ENCODE measurements at regions not wholly inside any gene's neighbourhood (a gene's known extent, or its start where the extent isn't known, plus 50 kb on each side); places are given as distances from the start of the nearest gene placed in this dataset.

DNA sequence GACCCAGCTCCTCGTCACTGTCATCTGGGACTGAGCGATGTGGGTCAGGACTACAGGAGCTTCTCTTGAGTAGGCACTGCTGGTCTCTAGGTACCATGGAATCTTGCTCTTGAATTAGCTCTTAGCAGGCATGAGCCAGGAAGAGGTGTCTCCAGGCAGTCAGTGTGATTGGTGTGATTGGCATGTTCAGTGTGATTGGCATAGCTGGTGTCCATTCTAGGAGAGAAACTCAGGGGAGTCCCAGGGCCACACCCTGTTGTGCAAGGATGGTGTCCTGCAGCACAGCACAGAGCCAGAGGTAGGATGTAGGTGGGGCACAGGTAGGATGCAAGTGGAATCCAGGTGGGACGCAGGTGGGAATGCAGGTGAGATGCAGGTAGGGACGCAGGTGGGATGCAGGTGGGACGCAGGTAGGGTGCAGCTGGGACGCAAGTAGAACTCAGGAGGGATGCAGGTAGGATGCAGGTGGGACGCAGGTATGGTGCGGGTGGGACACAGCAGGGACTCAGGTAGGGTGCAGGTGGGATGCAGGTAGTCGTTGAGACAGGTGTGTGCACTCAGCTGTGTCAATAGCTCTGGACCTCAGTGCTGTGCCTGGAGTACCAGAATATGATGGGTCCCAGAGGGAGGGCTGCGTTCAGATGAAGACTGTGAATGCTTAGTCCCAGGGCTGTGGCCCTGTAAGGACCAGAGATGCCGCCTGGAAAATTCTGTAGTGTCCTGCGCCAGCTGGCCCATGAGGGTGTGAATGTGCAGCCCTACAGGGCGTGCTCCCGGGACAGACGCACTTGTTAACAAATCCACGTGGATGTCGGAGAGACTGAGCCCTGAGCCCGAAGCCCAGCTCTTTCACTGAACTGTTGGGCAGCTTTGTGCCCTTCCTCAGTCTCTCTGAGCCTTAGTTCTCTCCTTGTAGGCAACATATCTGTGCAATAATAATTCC lies 248.2 kb upstream of the PITRM1 start:
- no peaks in the 10 kb centered on the region for H3K9me2 ChIP-seq (replicated peaks; ENCODE audit: low read depth, low read length)
- H3K36me3 ChIP-seq (ENCODE audit: insufficient read depth, low read length), result no peaks in the 10 kb centered on the region
- peak overlapping the region; percentile 51 for H3K4me3 ChIP-seq (ENCODE audit: low read length, poor library complexity, severe bottlenecking)
- H4K20me1 ChIP-seq (ENCODE audit: insufficient read depth, low read length, poor library complexity, severe bottlenecking), result no peaks in the 10 kb centered on the region
- H2AFZ ChIP-seq (ENCODE audit: low read length), result no peak overlapping the region
- H3K9me3 ChIP-seq (ENCODE audit: insufficient read depth, low read depth, low read length), result no peaks in the 10 kb centered on the region
- no peaks in the 10 kb centered on the region for H3K27me3 ChIP-seq (ENCODE audit: insufficient read depth, low read length, poor library complexity, severe bottlenecking)
- H3K9ac ChIP-seq (ENCODE audit: low read depth, low read length, poor library complexity, severe bottlenecking), result no peak overlapping the region
- TF ChIP-seq CTCF (conservative IDR thresholded peaks at IDR 0.05; ENCODE audit: low read length), result no peak
- no peak for TF ChIP-seq EZH2phosphoT487 (IDR thresholded peaks at IDR 0.05; ENCODE audit: borderline replicate concordance)
- H3K4me2 ChIP-seq (ENCODE audit: low read depth, low read length, poor library complexity, severe bottlenecking), result peak overlapping the region; percentile 61
- H3K79me2 ChIP-seq (ENCODE audit: insufficient read depth, low read length), result no peaks in the 10 kb centered on the region
- H3F3A ChIP-seq (ENCODE audit: low read depth), result no peaks in the 10 kb centered on the region
- H3K4me1 ChIP-seq (ENCODE audit: insufficient read depth, low read length, poor library complexity, severe bottlenecking), result peaks cover 11% of the 10 kb centered on the region

- H3K79me2 ChIP-seq (ENCODE audit: insufficient read depth, low read length), result no peaks in the 10 kb centered on the region
- H3K4me1 ChIP-seq (ENCODE audit: insufficient read depth, low read length, poor library complexity, severe bottlenecking), result peaks cover 11% of the 10 kb centered on the region
- no peaks in the 10 kb centered on the region for H3K27me3 ChIP-seq (ENCODE audit: insufficient read depth, low read length, poor library complexity, severe bottlenecking)
- H3K9me3 ChIP-seq (ENCODE audit: insufficient read depth, low read depth, low read length), result no peaks in the 10 kb centered on the region
- H3K9ac ChIP-seq (ENCODE audit: low read depth, low read length, poor library complexity, severe bottlenecking), result no peak overlapping the region
- H3K9me2 ChIP-seq (replicated peaks; ENCODE audit: low read depth, low read length), result no peaks in the 10 kb centered on the region
- no peaks in the 10 kb centered on the region for H3K36me3 ChIP-seq (ENCODE audit: insufficient read depth, low read length)
- peak overlapping the region; percentile 51 for H3K4me3 ChIP-seq (ENCODE audit: low read length, poor library complexity, severe bottlenecking)
- no peak overlapping the region for H2AFZ ChIP-seq (ENCODE audit: low read length)
- no peaks in the 10 kb centered on the region for H3F3A ChIP-seq (ENCODE audit: low read depth)
- TF ChIP-seq CTCF (conservative IDR thresholded peaks at IDR 0.05; ENCODE audit: low read length) (no peak), EZH2phosphoT487 (IDR thresholded peaks at IDR 0.05; ENCODE audit: borderline replicate concordance) (no peak)
- peak overlapping the region; percentile 61 for H3K4me2 ChIP-seq (ENCODE audit: low read depth, low read length, poor library complexity, severe bottlenecking)
- no peaks in the 10 kb centered on the region for H4K20me1 ChIP-seq (ENCODE audit: insufficient read depth, low read length, poor library complexity, severe bottlenecking)
Measured at GRCh38 chr10:3419719-3420495, 247.3 kb upstream of the PITRM1 start.

DNA sequence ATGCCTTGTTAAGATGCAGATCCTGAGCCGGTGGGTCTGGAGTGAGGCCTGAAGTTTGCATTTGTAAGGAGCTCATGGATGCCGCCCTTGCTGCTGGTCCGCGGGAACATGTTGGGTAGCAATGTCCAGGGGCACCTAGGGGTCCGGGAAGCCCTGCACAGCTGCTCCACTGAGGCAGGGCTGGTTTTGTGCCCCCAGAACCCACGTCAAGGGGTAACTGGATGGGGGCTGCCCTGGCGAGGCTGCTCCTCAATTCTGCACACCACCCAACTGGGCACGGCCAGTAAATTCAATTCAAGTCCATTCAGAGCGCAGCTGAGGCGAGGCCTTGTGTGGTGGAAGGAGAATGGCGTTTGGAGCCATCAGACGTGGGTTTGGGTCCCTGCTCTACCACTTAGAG lies 246.3 kb upstream of the PITRM1 start:
- Histone ChIP-seq H3K9ac (ENCODE audit: low read depth, low read length, poor library complexity, severe bottlenecking) (no peak overlapping the region), H3K9me2 (replicated peaks; ENCODE audit: low read depth, low read length) (no peaks in the 10 kb centered on the region), H3K4me3 (ENCODE audit: low read length, poor library complexity, severe bottlenecking) (no peak overlapping the region), H3K4me2 (ENCODE audit: low read depth, low read length, poor library complexity, severe bottlenecking) (no peak overlapping the region), H3K27me3 (ENCODE audit: insufficient read depth, low read length, poor library complexity, severe bottlenecking) (no peaks in the 10 kb centered on the region), H3K9me3 (ENCODE audit: insufficient read depth, low read depth, low read length) (no peaks in the 10 kb centered on the region), H4K20me1 (ENCODE audit: insufficient read depth, low read length, poor library complexity, severe bottlenecking) (no peaks in the 10 kb centered on the region), H3F3A (ENCODE audit: low read depth) (no peaks in the 10 kb centered on the region), H3K4me1 (ENCODE audit: insufficient read depth, low read length, poor library complexity, severe bottlenecking) (peaks cover 11% of the 10 kb centered on the region), H3K36me3 (ENCODE audit: insufficient read depth, low read length) (no peaks in the 10 kb centered on the region), H2AFZ (ENCODE audit: low read length) (no peak overlapping the region), H3K79me2 (ENCODE audit: insufficient read depth, low read length) (no peaks in the 10 kb centered on the region)
- TF ChIP-seq EZH2phosphoT487 (IDR thresholded peaks at IDR 0.05; ENCODE audit: borderline replicate concordance), result no peak
- TF ChIP-seq CTCF (conservative IDR thresholded peaks at IDR 0.05; ENCODE audit: low read length), result no peak
